ENCODE measurements at regions not wholly inside any gene's neighbourhood (a gene's known extent, or its start where the extent isn't known, plus 50 kb on each side); places are given as distances from the start of the nearest gene placed in this dataset.

GRCh38 chr12:90484094-90484493, 470.9 kb downstream of the CCER1 start:
- TF ChIP-seq CTCF (IDR thresholded peaks at IDR 0.05) = no peak
- TF ChIP-seq POLR2A (IDR thresholded peaks at IDR 0.05) = no peak

Measured in thyroid gland (tissue), 4 donors.